Sigmoid colon (tissue), 6 donors: ENCODE measurements at regions not wholly inside any gene's neighbourhood (a gene's known extent, or its start where the extent isn't known, plus 50 kb on each side); places are given as distances from the start of the nearest gene placed in this dataset.

ENCODE experiments used
- DNase-seq: peaks from one replicate; pipeline ENCODE4 v3.0.0-alpha.2; 2019
- H3K27ac ChIP-seq, 4 donors: fragments of 200-600 bp; sonication (generic); one replicate each; pipeline ENCODE4 v1.5.1; 2016 to 2019; ENCODE audit warnings: mild to moderate bottlenecking in 1 of 4
- H3K27me3 ChIP-seq, 3 donors: fragments of 200-600 bp; sonication (generic); one replicate each; pipeline ENCODE4 v1.5.1; 2019; ENCODE audit warnings: mild to moderate bottlenecking in 1 of 3
- H3K36me3 ChIP-seq, 4 donors: fragments of 200-600 bp; sonication (generic); one replicate each; pipeline ENCODE4 v1.5.1; 2016 to 2019
- H3K4me1 ChIP-seq, 4 donors: fragments of 200-600 bp; sonication (generic); one replicate each; pipeline ENCODE4 v1.5.1; 2017 to 2019
- H3K4me3 ChIP-seq, 4 donors: fragments of 200-600 bp; sonication (generic); one replicate each; pipeline ENCODE4 v1.5.1; 2017 to 2019; ENCODE audit warnings: mild to moderate bottlenecking in 2 of 4, moderate library complexity in 1 of 4
- H3K9me3 ChIP-seq, 4 donors: fragments of 200-600 bp in 3 of 4; sonication (generic) in 3 of 4; one replicate each; pipeline versions ENCODE4 v1.5.1 to v1.6.1; 2013 to 2019
- EP300 ChIP-seq, 4 donors: sonication (generic); formaldehyde crosslinking; IDR thresholded peaks; one replicate each; pipeline ENCODE4 v1.6.1; 2017; ENCODE audit warnings: antibody characterized with exemption in 4 of 4
- POLR2A ChIP-seq, 2 donors: fragments of 450-650 bp; IDR thresholded peaks; one replicate each; pipeline ENCODE4 v1.6.1; 2016; ENCODE audit warnings: antibody characterized with exemption in 2 of 2, mild to moderate bottlenecking in 2 of 2, moderate library complexity in 2 of 2
- POLR2AphosphoS5 ChIP-seq, 4 donors: sonication (generic); formaldehyde crosslinking; IDR thresholded peaks; one replicate each; pipeline ENCODE4 v1.6.1; 2017; ENCODE audit warnings: antibody characterized with exemption in 4 of 4
- WGBS, 2 donors: extraction: QIAGEN DNeasy Blood & Tissue Kit; methylation state at CpG; one replicate each; pipeline ENCODE4 v1.1.7; 2013; 5-methylcytosine and 5-hydroxymethylcytosine counted together
- intact Hi-C: fragments of 100-400 bp; cut with DNase I; formaldehyde crosslinking; loops from one replicate; pipeline ENCODE4 v1.15.1; 2023
- TF ChIP-seq, protein P1 (sequence below), 4 experiments: fragments of 450-650 bp in 3 of 4; fragments of 200-600 bp in 1 of 4; IDR thresholded peaks; one replicate each; pipeline ENCODE4 v1.5.1; 2016 to 2019; ENCODE audit warnings: antibody characterized with exemption in 4 of 4, mild to moderate bottlenecking in 3 of 4, moderate library complexity in 2 of 4
- donor health status: healthy with polysubstance abuse.
- donor health status: healthy.

DNA sequence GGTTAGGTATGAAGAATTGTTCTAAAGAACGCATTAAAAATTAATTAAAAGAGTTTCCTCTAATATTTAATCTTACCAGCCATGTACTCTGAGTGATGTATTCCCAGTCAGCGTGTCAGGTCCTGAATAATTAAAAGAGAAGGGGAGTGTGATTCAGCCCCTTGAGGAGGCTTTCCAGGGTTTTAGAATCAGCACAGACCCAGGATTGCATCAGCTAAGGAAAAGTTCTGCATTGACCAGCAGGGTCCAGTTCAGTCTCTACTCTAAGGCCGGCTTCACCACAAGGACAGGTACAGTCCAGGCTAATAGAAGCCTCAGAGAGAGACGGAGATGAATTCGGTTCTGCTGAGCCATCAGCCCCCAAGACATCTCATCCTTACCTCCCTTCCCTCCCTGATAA lies 499.5 kb upstream of the PROK2 start:
- no peaks in the 10 kb centered on the region for H3K27me3 ChIP-seq
- no peaks in the 10 kb centered on the region for H3K36me3 ChIP-seq
- 73 to 96% methylated on average over 5 of the region's 5 CpGs for WGBS, 2 donors
- TF ChIP-seq, protein P1, sequence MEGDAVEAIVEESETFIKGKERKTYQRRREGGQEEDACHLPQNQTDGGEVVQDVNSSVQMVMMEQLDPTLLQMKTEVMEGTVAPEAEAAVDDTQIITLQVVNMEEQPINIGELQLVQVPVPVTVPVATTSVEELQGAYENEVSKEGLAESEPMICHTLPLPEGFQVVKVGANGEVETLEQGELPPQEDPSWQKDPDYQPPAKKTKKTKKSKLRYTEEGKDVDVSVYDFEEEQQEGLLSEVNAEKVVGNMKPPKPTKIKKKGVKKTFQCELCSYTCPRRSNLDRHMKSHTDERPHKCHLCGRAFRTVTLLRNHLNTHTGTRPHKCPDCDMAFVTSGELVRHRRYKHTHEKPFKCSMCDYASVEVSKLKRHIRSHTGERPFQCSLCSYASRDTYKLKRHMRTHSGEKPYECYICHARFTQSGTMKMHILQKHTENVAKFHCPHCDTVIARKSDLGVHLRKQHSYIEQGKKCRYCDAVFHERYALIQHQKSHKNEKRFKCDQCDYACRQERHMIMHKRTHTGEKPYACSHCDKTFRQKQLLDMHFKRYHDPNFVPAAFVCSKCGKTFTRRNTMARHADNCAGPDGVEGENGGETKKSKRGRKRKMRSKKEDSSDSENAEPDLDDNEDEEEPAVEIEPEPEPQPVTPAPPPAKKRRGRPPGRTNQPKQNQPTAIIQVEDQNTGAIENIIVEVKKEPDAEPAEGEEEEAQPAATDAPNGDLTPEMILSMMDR (IDR thresholded peaks at IDR 0.05): no peak
- TF ChIP-seq POLR2AphosphoS5 (IDR thresholded peaks at IDR 0.05) (no peak), POLR2A (IDR thresholded peaks at IDR 0.05) (no peak), EP300 (IDR thresholded peaks at IDR 0.05) (no peak)
- no peak overlapping the region for H3K4me3 ChIP-seq
- no peak for DNase-seq
- no peak overlapping the region for H3K27ac ChIP-seq
- no peaks in the 10 kb centered on the region for H3K9me3 ChIP-seq
- H3K4me1 ChIP-seq: peaks cover 0 to 24% (median 20%) of the 10 kb centered on the region in 4 donors
- intact Hi-C loops: no loop called here

DNA sequence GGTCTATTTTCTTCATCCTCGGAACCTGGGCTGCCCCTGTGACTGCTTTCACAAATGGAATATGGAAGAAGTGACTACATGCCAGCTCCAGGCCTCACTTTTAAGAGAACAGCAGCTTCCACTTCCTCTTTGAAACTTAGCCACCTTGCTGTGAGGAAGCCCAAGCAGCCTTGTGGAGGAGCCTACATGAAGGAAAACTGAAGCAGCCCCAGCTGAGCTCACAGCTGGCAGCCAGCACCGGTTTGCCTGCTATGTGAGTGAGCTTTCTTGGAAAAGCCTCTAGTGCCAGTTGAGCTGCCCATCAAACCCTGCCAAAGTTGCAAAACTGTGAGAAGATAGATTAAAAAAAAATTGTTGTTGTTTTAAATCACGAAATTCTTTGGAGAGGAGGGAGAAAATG lies 498.0 kb upstream of the PROK2 start:
- no peak overlapping the region for H3K4me3 ChIP-seq
- peaks cover 0 to 20% (median 10%) of the 10 kb centered on the region in 4 donors for H3K4me1 ChIP-seq
- H3K9me3 ChIP-seq: no peaks in the 10 kb centered on the region
- no peaks in the 10 kb centered on the region for H3K27me3 ChIP-seq
- 90 to 92% methylated on average over 3 of the region's 3 CpGs for WGBS, 2 donors
- TF ChIP-seq POLR2A (IDR thresholded peaks at IDR 0.05) (no peak), EP300 (IDR thresholded peaks at IDR 0.05) (no peak), POLR2AphosphoS5 (IDR thresholded peaks at IDR 0.05) (no peak)
- TF ChIP-seq, protein P1 (IDR thresholded peaks at IDR 0.05): no peak
- no peak overlapping the region for H3K27ac ChIP-seq
- intact Hi-C loops: no loop called here
- no peak for DNase-seq
- no peaks in the 10 kb centered on the region for H3K36me3 ChIP-seq

DNA sequence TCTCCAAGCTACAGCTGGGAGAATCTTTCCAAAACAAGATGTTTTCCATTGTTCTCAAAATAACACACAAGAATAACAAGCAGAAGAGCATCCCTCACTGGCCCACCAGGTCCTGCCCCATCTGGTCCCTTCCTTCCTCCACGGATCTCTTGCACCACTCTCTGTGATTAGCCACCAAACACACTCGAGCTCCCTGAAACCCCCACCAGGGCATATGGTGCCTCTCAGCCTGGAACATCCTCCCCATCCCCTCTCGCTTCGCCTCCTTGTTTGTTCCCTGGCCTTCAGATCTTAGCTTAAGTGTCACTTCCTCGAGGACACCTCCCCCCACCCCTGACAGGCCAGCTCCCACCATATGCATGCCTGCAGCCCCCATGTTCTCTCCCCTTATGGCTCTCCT lies 496.6 kb upstream of the PROK2 start:
- DNase-seq: no peak
- Histone ChIP-seq H3K9me3 (no peaks in the 10 kb centered on the region), H3K27me3 (no peaks in the 10 kb centered on the region), H3K4me3 (no peak overlapping the region), H3K27ac (no peak overlapping the region), H3K4me1 (peaks cover 0 to 19% (median 9%) of the 10 kb centered on the region in 4 donors), H3K36me3 (no peaks in the 10 kb centered on the region)
- intact Hi-C loops: no loop called here
- no peak for TF ChIP-seq POLR2A (IDR thresholded peaks at IDR 0.05)
- TF ChIP-seq, protein P1 (IDR thresholded peaks at IDR 0.05): no peak
- TF ChIP-seq EP300 (IDR thresholded peaks at IDR 0.05): no peak
- TF ChIP-seq POLR2AphosphoS5 (IDR thresholded peaks at IDR 0.05): no peak
- WGBS, 2 donors: 85% methylated on average over 5 of the region's 5 CpGs

DNA sequence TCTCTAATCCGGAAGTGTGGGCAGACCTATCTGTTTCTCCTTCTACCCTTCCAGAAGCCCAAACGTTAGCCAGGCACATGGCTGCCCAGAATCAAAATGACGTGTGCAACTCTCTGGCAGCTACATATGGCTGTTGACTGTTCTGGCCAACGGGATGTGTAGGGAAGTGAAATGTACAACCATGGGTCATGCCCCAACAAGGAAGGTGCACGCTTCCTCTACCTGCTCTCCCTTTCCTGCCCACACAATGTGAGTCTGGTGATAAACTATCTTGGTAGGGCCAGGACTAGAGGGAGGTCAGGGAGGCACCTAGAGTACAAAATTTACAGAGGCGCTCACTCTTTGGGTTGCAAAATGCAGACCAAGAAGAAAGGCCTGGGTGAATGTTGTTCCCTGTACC lies 495.9 kb upstream of the PROK2 start:
- no peak for DNase-seq
- Histone ChIP-seq H3K27me3 (no peaks in the 10 kb centered on the region), H3K36me3 (no peaks in the 10 kb centered on the region), H3K4me3 (no peak overlapping the region), H3K27ac (no peak overlapping the region), H3K4me1 (peaks cover 0 to 19% (median 9%) of the 10 kb centered on the region in 4 donors), H3K9me3 (no peaks in the 10 kb centered on the region)
- TF ChIP-seq, protein P1 (IDR thresholded peaks at IDR 0.05): no peak
- TF ChIP-seq EP300 (IDR thresholded peaks at IDR 0.05) (no peak), POLR2AphosphoS5 (IDR thresholded peaks at IDR 0.05) (no peak)
- intact Hi-C loops: no loop called here
- WGBS, 2 donors: 71 to 88% methylated on average over 6 of the region's 6 CpGs

DNA sequence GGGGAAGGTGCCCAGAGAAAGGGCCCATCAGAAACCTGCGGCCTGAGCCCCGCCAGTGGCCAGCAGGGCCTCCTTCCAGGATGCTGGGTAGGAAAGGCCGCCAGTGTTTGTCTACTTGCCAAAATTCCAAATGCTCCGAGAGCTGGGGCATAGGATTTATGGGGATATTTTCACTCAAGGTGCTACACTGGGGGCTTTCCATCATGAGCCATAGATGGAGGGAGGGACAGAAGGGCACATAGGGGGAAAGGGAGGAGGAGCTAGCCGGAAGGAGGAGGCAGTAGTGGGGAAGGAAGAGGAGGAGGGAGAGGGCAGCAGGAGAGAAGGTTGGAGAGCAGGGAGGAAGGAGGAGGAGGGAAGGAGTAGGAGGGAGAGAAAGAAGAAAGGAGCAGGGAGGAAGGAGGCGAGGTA lies 494.7 kb upstream of the PROK2 start:
- H3K27me3 ChIP-seq: no peaks in the 10 kb centered on the region
- peaks cover 0 to 28% (median 18%) of the 10 kb centered on the region in 4 donors for H3K4me1 ChIP-seq
- WGBS, 2 donors: 32 to 68% methylated on average over 6 of the region's 6 CpGs
- TF ChIP-seq, protein P1 (IDR thresholded peaks at IDR 0.05): no peak
- TF ChIP-seq EP300 (IDR thresholded peaks at IDR 0.05) (no peak), POLR2A (IDR thresholded peaks at IDR 0.05) (no peak), POLR2AphosphoS5 (IDR thresholded peaks at IDR 0.05) (no peak)
- DNase-seq: no peak
- intact Hi-C loops: loop anchor here (5.0 to 10.0 kb wide), 2 partner anchors 127 to 165 kb away; partner anchors contain the start of gene RYBP
- no peaks in the 10 kb centered on the region for H3K36me3 ChIP-seq
- H3K27ac ChIP-seq: peak overlapping the region in 3 of 4 donors; percentile 65 to 77 (median 70)
- no peak overlapping the region for H3K4me3 ChIP-seq
- no peaks in the 10 kb centered on the region for H3K9me3 ChIP-seq
